GM12892 (cell line): ENCODE measurements at regions not wholly inside any gene's neighbourhood (a gene's known extent, or its start where the extent isn't known, plus 50 kb on each side); places are given as distances from the start of the nearest gene placed in this dataset.

Source experiments
- POLR2A ChIP-seq: IDR thresholded peaks from 2 replicates; pipeline ENCODE4 v1.6.1; 2011; ENCODE audit warnings: low read depth, low read length, control low read depth
- POLR2AphosphoS5 ChIP-seq: IDR thresholded peaks from 2 replicates; pipeline ENCODE4 v1.6.1; 2011; ENCODE audit warnings: low read depth, low read length, control low read depth
- TAF1 ChIP-seq: IDR thresholded peaks from 2 replicates; pipeline ENCODE4 v1.6.1; 2011; ENCODE audit warnings: low read depth, mild to moderate bottlenecking, control low read depth, low read length, borderline replicate concordance

DNA sequence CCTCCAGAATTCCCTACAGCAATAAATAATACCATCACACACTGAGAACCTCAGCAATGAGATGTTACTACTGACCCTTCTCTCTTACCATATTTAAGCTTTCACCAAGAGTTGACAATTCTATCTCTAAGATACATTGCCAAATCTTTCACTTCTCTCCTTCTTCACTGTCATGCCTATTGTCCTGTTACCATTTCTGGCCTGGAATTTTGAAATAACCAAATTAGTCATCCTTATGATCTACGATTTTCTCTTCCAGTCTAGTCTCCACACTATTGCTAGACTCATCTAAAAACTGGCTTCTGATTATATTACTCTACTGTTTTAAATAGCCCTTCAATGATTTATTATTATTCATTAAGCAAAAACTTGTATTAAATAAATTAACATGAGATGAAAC is 656.1 kb upstream of the ADGRL4 start:
- TF ChIP-seq TAF1 = no peak
- no peak for TF ChIP-seq POLR2AphosphoS5
- TF ChIP-seq POLR2A = no peak
